HCT116 (cell line): ENCODE measurements at regions not wholly inside any gene's neighbourhood (a gene's known extent, or its start where the extent isn't known, plus 50 kb on each side); places are given as distances from the start of the nearest gene placed in this dataset.

Source experiments
- ATAC-seq: fragments of 200-7000 bp; cut with Tn5 transposase; 2 replicates; pipeline ENCODE4 v1.9.1; 2020; ENCODE audit warnings: mild to moderate bottlenecking, moderate library complexity
- BruUV-seq: library from RNA; stranded (reverse); fragments of 400-500 nt; replicated peaks from 2 replicates; lab custom pipeline; 2021; lab: Mats Ljungman, UMichigan
- CTCF ChIA-PET: fragments of 300-600 bp; sonication (Branson Sonifier 250); formaldehyde crosslinking; loops from one replicate; lab custom pipeline; 2021; ENCODE audit warnings: antibody characterized with exemption; lab: Charles Lee
- POLR2A ChIA-PET: fragments of 300-600, 350-600 bp; sonication (Branson Sonifier 250); formaldehyde crosslinking; loops from one replicate; lab custom pipeline; 2021; ENCODE audit warnings: antibody characterized with exemption; lab: Charles Lee
- RAD21 ChIA-PET, 2 experiments: fragments of 300-600 bp; sonication (Branson Sonifier 250); formaldehyde crosslinking; loops; one replicate each; lab custom pipeline; 2023; ENCODE audit warnings: low total read pairs in 2 of 2; ENCODE audit not compliant: uncharacterized antibody in 2 of 2, unreplicated experiment in 2 of 2, low non-redundant PET in 1 of 2; lab: Charles Lee
- DNase-seq: peaks from one replicate; pipeline ENCODE4 v3.0.0-alpha.2; 2010; ENCODE audit warnings: low read depth, low spot score
- H2AFZ ChIP-seq: fragments of 200-600 bp; shearing (Covaris generic), sonication (generic); 2 replicates; pipeline ENCODE4 v1.6.1; 2017; ENCODE audit warnings: low read depth, mixed run types, mixed read lengths, antibody characterized with exemption, low read length; ENCODE audit not compliant: poor library complexity, severe bottlenecking
- H3K27ac ChIP-seq: 2 replicates; pipeline ENCODE4 v1.5.1; 2012; ENCODE audit warnings: low read depth, low read length
- H3K27me3 ChIP-seq: fragments of 200-600 bp; sonication (generic); 2 replicates; pipeline ENCODE4 v1.6.1; 2016; ENCODE audit warnings: mixed run types, low read length, mixed read lengths; ENCODE audit not compliant: insufficient read depth
- H3K36me3 ChIP-seq, 2 experiments: fragments of 200-500 bp in 1 of 2; fragments of 200-600 bp in 1 of 2; sonication (Bioruptor generic) in 1 of 2; sonication (generic) in 1 of 2; 2 replicates each; pipeline versions ENCODE4 v1.5.1 to v1.6.1; 2014 to 2016; ENCODE audit warnings: low read length in 2 of 2, inconsistent platforms in 1 of 2, mixed read lengths in 1 of 2, mixed run types in 1 of 2; ENCODE audit not compliant: insufficient read depth in 2 of 2, control insufficient read depth in 1 of 2
- H3K4me1 ChIP-seq, 2 experiments: fragments of 200-600 bp in 1 of 2; sonication (generic) in 1 of 2; 2 replicates each; pipeline versions ENCODE4 v1.5.1 to v1.6.1; 2012 to 2017; ENCODE audit warnings: low read length in 2 of 2, inconsistent platforms in 1 of 2, mild to moderate bottlenecking in 1 of 2, mixed read lengths in 1 of 2, mixed run types in 1 of 2, moderate library complexity in 1 of 2; ENCODE audit not compliant: insufficient read depth in 2 of 2, control insufficient read depth in 1 of 2
- H3K4me2 ChIP-seq: fragments of 200-600 bp; sonication (generic); 2 replicates; pipeline ENCODE4 v1.6.1; 2017; ENCODE audit warnings: mixed run types, low read length, mixed read lengths
- H3K4me3 ChIP-seq, 2 experiments: fragments of 200-600 bp in 1 of 2; sonication (generic) in 1 of 2; replicated peaks in 1 of 2; 2 replicates each; pipeline ENCODE4 v1.5.1; 2011 to 2016; ENCODE audit warnings: low read length in 2 of 2, control low read depth in 1 of 2, low read depth in 1 of 2, mild to moderate bottlenecking in 1 of 2, mixed read lengths in 1 of 2, mixed run types in 1 of 2
- H3K79me2 ChIP-seq: fragments of 200-600 bp; sonication (generic); 2 replicates; pipeline ENCODE4 v1.6.1; 2017; ENCODE audit warnings: mild to moderate bottlenecking, mixed run types, low read length, moderate library complexity, mixed read lengths; ENCODE audit not compliant: insufficient read depth
- H3K9ac ChIP-seq: fragments of 200-600 bp; sonication (generic); 2 replicates; pipeline ENCODE4 v1.6.1; 2016; ENCODE audit warnings: low read length, mixed read lengths
- H3K9me2 ChIP-seq: fragments of 200-600 bp; sonication (generic), shearing (Covaris generic); 2 replicates; pipeline ENCODE4 v1.6.1; 2017; ENCODE audit warnings: mixed run types, mild to moderate bottlenecking, moderate library complexity; ENCODE audit not compliant: insufficient read depth
- H3K9me3 ChIP-seq, 2 experiments: fragments of 200-500 bp in 1 of 2; fragments of 200-600 bp in 1 of 2; sonication (Bioruptor generic) in 1 of 2; sonication (generic) in 1 of 2; 2 replicates each; pipeline ENCODE4 v1.6.1; 2014 to 2017; ENCODE audit warnings: low read length in 2 of 2, mixed read lengths in 2 of 2, inconsistent platforms in 1 of 2, low read depth in 1 of 2, mild to moderate bottlenecking in 1 of 2, mixed run types in 1 of 2, moderate library complexity in 1 of 2; ENCODE audit not compliant: control insufficient read depth in 1 of 2, insufficient read depth in 1 of 2
- H4K20me1 ChIP-seq: fragments of 200-600 bp; sonication (generic), shearing (Covaris generic); 2 replicates; pipeline ENCODE4 v1.6.1; 2017; ENCODE audit warnings: mixed run types, mild to moderate bottlenecking, moderate library complexity; ENCODE audit not compliant: insufficient read depth
- CBX3 ChIP-seq: IDR thresholded peaks from 2 replicates; pipeline ENCODE4 v1.6.1; 2012; ENCODE audit warnings: low read depth
- CEBPB ChIP-seq: IDR thresholded peaks from 2 replicates; pipeline ENCODE4 v1.6.1; 2012; ENCODE audit warnings: low read depth
- CTCF ChIP-seq, 3 experiments: fragments of 200-600 bp in 1 of 3; sonication (generic) in 1 of 3; IDR thresholded peaks in 2 of 3; conservative IDR thresholded peaks in 1 of 3; 2 replicates each; pipeline ENCODE4 v1.5.1; 2012 to 2017; ENCODE audit warnings: low read depth in 2 of 3, low read length in 2 of 3, antibody characterized with exemption in 1 of 3, borderline replicate concordance in 1 of 3, control low read depth in 1 of 3, mild to moderate bottlenecking in 1 of 3, mixed read lengths in 1 of 3, mixed run types in 1 of 3, moderate library complexity in 1 of 3; ENCODE audit not compliant: insufficient read depth in 1 of 3
- ELF1 ChIP-seq: IDR thresholded peaks from 2 replicates; pipeline ENCODE4 v1.6.1; 2012; ENCODE audit warnings: low read depth, borderline replicate concordance
- EZH2 ChIP-seq: fragments of 200-600 bp; sonication (generic); IDR thresholded peaks from 2 replicates; pipeline ENCODE4 v1.6.1; 2017; ENCODE audit warnings: antibody characterized with exemption, mixed run types
- EZH2phosphoT487 ChIP-seq: fragments of 200-600 bp; IDR thresholded peaks from 2 replicates; pipeline ENCODE4 v1.6.1; 2018; ENCODE audit warnings: antibody characterized with exemption, borderline replicate concordance
- JUND ChIP-seq: IDR thresholded peaks from 2 replicates; pipeline ENCODE4 v1.6.1; 2012
- MAX ChIP-seq: IDR thresholded peaks from 2 replicates; pipeline ENCODE4 v1.6.1; 2012
- POLR2AphosphoS5 ChIP-seq: IDR thresholded peaks from 2 replicates; pipeline ENCODE4 v1.6.1; 2011; ENCODE audit warnings: mild to moderate bottlenecking, low read depth, low read length, moderate library complexity
- RAD21 ChIP-seq: IDR thresholded peaks from 2 replicates; pipeline ENCODE4 v1.6.1; 2012; ENCODE audit warnings: low read depth, mild to moderate bottlenecking
- SP1 ChIP-seq: IDR thresholded peaks from 2 replicates; pipeline ENCODE4 v1.6.1; 2012; ENCODE audit warnings: low read depth
- SRF ChIP-seq: IDR thresholded peaks from 2 replicates; pipeline ENCODE4 v1.6.1; 2012; ENCODE audit warnings: low read depth
- TCF7L2 ChIP-seq: IDR thresholded peaks from 2 replicates; pipeline ENCODE4 v1.7.0; 2011; ENCODE audit warnings: borderline replicate concordance, inconsistent platforms; ENCODE audit not compliant: insufficient read depth, insufficient read length; ENCODE audit errors: extremely low read depth
- YY1 ChIP-seq: IDR thresholded peaks from 2 replicates; pipeline ENCODE4 v1.6.1; 2011; ENCODE audit warnings: low read length, low read depth, moderate library complexity, mild to moderate bottlenecking; ENCODE audit not compliant: insufficient replicate concordance; ENCODE audit errors: extremely low read depth
- intact Hi-C: fragments of 100-400 bp; cut with micrococcal nuclease; formaldehyde crosslinking; loops from 2 replicates; pipeline ENCODE4 v1.10.0; 2022
- TF ChIP-seq, protein P1 (sequence below): IDR thresholded peaks from 2 replicates; pipeline ENCODE4 v1.6.1; 2012

DNA sequence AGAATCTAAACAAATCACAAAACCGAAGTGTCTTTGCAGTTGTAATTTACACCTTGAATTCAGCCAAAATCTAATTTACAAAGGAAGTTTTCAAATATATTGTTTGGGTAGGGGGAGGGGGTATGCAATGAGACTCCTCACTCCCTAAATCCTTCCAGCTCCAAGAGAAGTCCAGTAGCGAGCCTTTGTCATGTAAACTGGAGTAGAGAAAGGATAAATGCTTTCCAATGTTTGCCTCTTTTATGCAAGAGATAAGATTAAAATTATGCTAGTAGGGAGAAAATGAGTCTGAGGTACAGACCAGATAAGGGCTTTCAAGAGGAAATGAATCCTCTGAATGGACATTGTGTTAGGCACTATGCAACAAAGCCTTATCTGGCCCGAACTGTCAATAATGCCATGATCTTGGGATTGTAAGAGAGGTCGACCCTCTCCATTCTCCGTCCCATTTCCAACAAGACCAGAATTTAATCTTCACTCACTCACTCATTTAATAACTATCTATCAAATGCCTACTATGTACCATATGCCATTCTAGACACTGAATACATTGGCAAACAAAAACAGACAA, 199.2 kb downstream of the LACC1 start (continued):
- TF ChIP-seq YY1 (no peak), ELF1 (no peak), JUND (no peak), SRF (no peak), CBX3 (no peak), CTCF (IDR thresholded peaks at IDR 0.05 in 2 of 3, conservative IDR thresholded peaks at IDR 0.05 in 1 of 3; ENCODE audit: borderline replicate concordance in 1 of 3, insufficient read depth in 1 of 3, low read depth in 2 of 3, low read length in 2 of 3) (no peak), SP1 (no peak), MAX (no peak), EZH2 (no peak)
- TF ChIP-seq, protein P1, sequence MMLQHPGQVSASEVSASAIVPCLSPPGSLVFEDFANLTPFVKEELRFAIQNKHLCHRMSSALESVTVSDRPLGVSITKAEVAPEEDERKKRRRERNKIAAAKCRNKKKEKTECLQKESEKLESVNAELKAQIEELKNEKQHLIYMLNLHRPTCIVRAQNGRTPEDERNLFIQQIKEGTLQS, result no peak
- TF ChIP-seq, all 23 proteins: peak for 0

DNA sequence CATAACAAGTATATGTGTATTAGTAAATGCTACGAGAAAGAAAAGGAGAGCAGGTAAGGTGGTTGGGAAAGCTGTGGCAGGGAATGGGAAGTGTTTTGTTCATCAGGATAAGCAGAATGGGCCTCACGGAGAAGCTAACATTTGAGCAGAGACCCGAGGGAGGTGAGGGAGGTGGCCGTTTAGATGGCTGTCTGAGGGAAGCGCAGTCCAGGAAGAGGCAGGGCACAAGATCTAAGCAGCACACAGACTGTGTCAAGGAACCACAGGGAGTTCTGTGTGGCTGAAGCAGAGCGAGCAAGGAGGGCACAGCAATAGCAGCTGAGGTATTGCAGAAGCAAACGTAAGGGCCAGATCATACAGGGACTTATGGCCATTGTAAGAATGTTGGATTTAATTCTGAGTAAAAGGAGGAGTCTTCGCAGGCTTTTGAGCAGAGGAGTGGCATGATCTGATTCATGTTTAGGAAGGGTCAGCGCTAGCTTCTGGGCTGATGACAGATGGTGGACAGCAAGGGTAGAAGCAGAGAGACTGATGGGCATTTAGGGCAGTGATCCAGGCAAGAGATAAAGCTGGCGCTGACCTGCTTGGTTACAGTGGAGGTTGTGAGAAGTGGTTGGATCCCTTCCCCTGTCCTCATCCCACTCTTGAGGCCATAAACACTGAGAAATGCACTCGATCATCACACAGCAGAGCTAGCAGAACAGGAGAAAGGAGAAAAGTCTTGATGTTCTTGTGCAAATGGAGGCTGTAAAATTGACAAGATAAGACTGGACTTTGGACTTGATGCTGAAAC, 199.9 kb downstream of the LACC1 start:
- no peak for ATAC-seq

More for the DNA sequence above, 199.9 kb downstream of the LACC1 start:
- ChIA-PET RAD21 (no interaction called here), POLR2A (no interaction called here), CTCF (no interaction called here)
- Histone ChIP-seq H3K4me3 (no peak overlapping the region), H4K20me1 (no peaks in the 10 kb centered on the region), H3K9me3 (no peaks in the 10 kb centered on the region), H3K36me3 (no peaks in the 10 kb centered on the region), H3K27ac (no peak overlapping the region), H3K9ac (no peak overlapping the region), H3K4me1 (no peaks in the 10 kb centered on the region), H3K9me2 (no peaks in the 10 kb centered on the region), H3K4me2 (no peak overlapping the region), H3K27me3 (no peaks in the 10 kb centered on the region), H2AFZ (no peak overlapping the region), H3K79me2 (no peaks in the 10 kb centered on the region)
- TF ChIP-seq POLR2AphosphoS5 (no peak), EZH2phosphoT487 (no peak), YY1 (no peak), EZH2 (no peak), RAD21 (no peak), TCF7L2 (no peak), CBX3 (no peak), ELF1 (no peak), JUND (no peak), CEBPB (no peak), SRF (no peak)
- no TSS peak for BruUV-seq
- intact Hi-C loops, result no loop called here
- DNase-seq, result no peak
